ENCODE measurements at regions not wholly inside any gene's neighbourhood (a gene's known extent, or its start where the extent isn't known, plus 50 kb on each side); places are given as distances from the start of the nearest gene placed in this dataset.

- H3K27me3 ChIP-seq: no peaks in the 10 kb centered on the region
- WGBS, 2 donors: 82 to 87% methylated on average over 2 of the region's 2 CpGs
- peak in 3 of 4 donors; percentile 75 to 78 (median 76) for ATAC-seq
Measured at GRCh38 chr15:38002883-38003477, 68.5 kb downstream of the TMCO5A start.

GRCh38 chr15:38004218-38004861 is 69.9 kb downstream of the TMCO5A start:
- 66 to 70% methylated on average over 4 of the region's 4 CpGs for WGBS, 2 donors
- no peak for FAIRE-seq
- Histone ChIP-seq H3K9me3 (no peaks in the 10 kb centered on the region), H3K27ac (no peak overlapping the region), H3K4me3 (no peak overlapping the region), H3K4me1 (no peaks in the 10 kb centered on the region), H3K36me3 (no peaks in the 10 kb centered on the region), H3K27me3 (no peaks in the 10 kb centered on the region)
- TF ChIP-seq CTCF (IDR thresholded peaks at IDR 0.05): no peak
- no peak for ATAC-seq
- peak in 2 of 6 donors; percentile 17 to 53 for DNase-seq
- intact Hi-C loops (cut with DNase I): no loop called here

More at GRCh38 chr15:38002883-38003477, 68.5 kb downstream of the TMCO5A start:
- no peak for FAIRE-seq
- H3K27ac ChIP-seq: no peak overlapping the region
- intact Hi-C loops (cut with DNase I): no loop called here
- TF ChIP-seq CTCF (IDR thresholded peaks at IDR 0.05): peak in 3 of 4 donors; percentile 16 to 35 (median 23)
- no peaks in the 10 kb centered on the region for H3K4me1 ChIP-seq
- peak in 3 of 6 donors; percentile 15 to 32 (median 18) for DNase-seq
- H3K9me3 ChIP-seq: no peaks in the 10 kb centered on the region
- H3K4me3 ChIP-seq: no peak overlapping the region
- H3K36me3 ChIP-seq: no peaks in the 10 kb centered on the region

GRCh38 chr15:38005953-38006808 is 71.7 kb downstream of the TMCO5A start:
- intact Hi-C loops (cut with DNase I): no loop called here
- Histone ChIP-seq H3K4me3 (no peak overlapping the region), H3K27ac (no peak overlapping the region), H3K9me3 (no peaks in the 10 kb centered on the region), H3K27me3 (no peaks in the 10 kb centered on the region), H3K4me1 (no peaks in the 10 kb centered on the region), H3K36me3 (no peaks in the 10 kb centered on the region)
- TF ChIP-seq CTCF (IDR thresholded peaks at IDR 0.05): no peak
- 57 to 62% methylated on average over 2 of the region's 2 CpGs for WGBS, 2 donors
- peak in 3 of 4 donors; percentile 50 to 71 (median 68) for ATAC-seq
- no peak for FAIRE-seq
- no peak for DNase-seq

- WGBS, 2 donors: 71 to 90% methylated on average over 6 of the region's 6 CpGs
- Histone ChIP-seq H3K27ac (no peak overlapping the region), H3K4me1 (no peaks in the 10 kb centered on the region), H3K36me3 (no peaks in the 10 kb centered on the region), H3K4me3 (no peak overlapping the region), H3K9me3 (no peaks in the 10 kb centered on the region), H3K27me3 (no peaks in the 10 kb centered on the region)
- FAIRE-seq (no peak), ATAC-seq (no peak), DNase-seq (no peak)
- intact Hi-C loops (cut with DNase I): no loop called here
- no peak for TF ChIP-seq CTCF (IDR thresholded peaks at IDR 0.05)
Measured at GRCh38 chr15:38010395-38010794, 76.0 kb downstream of the TMCO5A start.

Measured in pancreas (tissue), 10 donors.